A673 (cell line): ENCODE measurements at regions not wholly inside any gene's neighbourhood (a gene's known extent, or its start where the extent isn't known, plus 50 kb on each side); places are given as distances from the start of the nearest gene placed in this dataset.

ENCODE experiments used
- BruUV-seq: library from RNA; stranded (reverse); fragments of 400-500 nt; replicated peaks from 2 replicates; lab custom pipeline; 2021; lab: Mats Ljungman, UMichigan
- CTCF ChIA-PET: fragments of 300-600 bp; sonication (Branson Sonifier 250); formaldehyde crosslinking; loops from one replicate; lab custom pipeline; 2022; ENCODE audit warnings: antibody characterized with exemption; lab: Charles Lee
- POLR2A ChIA-PET: fragments of 300-600 bp; sonication (Branson Sonifier 250); formaldehyde crosslinking; loops from one replicate; lab custom pipeline; 2022; ENCODE audit warnings: antibody characterized with exemption; ENCODE audit not compliant: low non-redundant PET; lab: Charles Lee
- DNase-seq: peaks from one replicate; pipeline ENCODE4 v3.0.0-alpha.2; 2015; ENCODE audit warnings: low spot score
- H3K27ac ChIP-seq: fragments of 200-600 bp; sonication (generic); 2 replicates; pipeline ENCODE4 v1.5.1; 2016; ENCODE audit warnings: mixed run types, low read depth, mild to moderate bottlenecking, mixed read lengths, antibody characterized with exemption, low read length; ENCODE audit not compliant: poor library complexity, severe bottlenecking
- H3K27me3 ChIP-seq: fragments of 200-600 bp; sonication (generic); replicated peaks from 2 replicates; pipeline ENCODE4 v1.6.1; 2017; ENCODE audit warnings: mixed run types, low read depth, mild to moderate bottlenecking, mixed read lengths, antibody characterized with exemption, low read length; ENCODE audit not compliant: insufficient read depth, poor library complexity
- H3K36me3 ChIP-seq: fragments of 200-600 bp; sonication (generic); 2 replicates; pipeline ENCODE4 v1.6.1; 2016; ENCODE audit warnings: mixed run types, mild to moderate bottlenecking, mixed read lengths, antibody characterized with exemption, low read length; ENCODE audit not compliant: insufficient read depth, poor library complexity, severe bottlenecking
- H3K4me1 ChIP-seq: fragments of 200-600 bp; sonication (generic); 2 replicates; pipeline ENCODE4 v1.6.1; 2017; ENCODE audit warnings: mixed run types, mild to moderate bottlenecking, mixed read lengths, antibody characterized with exemption, low read length; ENCODE audit not compliant: insufficient read depth, poor library complexity, severe bottlenecking
- H3K4me3 ChIP-seq: fragments of 200-600 bp; sonication (generic); 2 replicates; pipeline ENCODE4 v1.5.1; 2016; ENCODE audit warnings: low read depth, mixed run types, mild to moderate bottlenecking, mixed read lengths, low read length; ENCODE audit not compliant: poor library complexity, severe bottlenecking
- H3K9me3 ChIP-seq: fragments of 200-600 bp; sonication (generic); 2 replicates; pipeline ENCODE4 v1.6.1; 2016; ENCODE audit warnings: mixed run types, low read depth, mild to moderate bottlenecking, mixed read lengths, antibody characterized with exemption, low read length; ENCODE audit not compliant: poor library complexity, severe bottlenecking
- CTCF ChIP-seq: fragments of 300-800, 200-600 bp; sonication (generic); conservative IDR thresholded peaks from 2 replicates; pipeline ENCODE4 v1.5.1; 2017; ENCODE audit warnings: low read depth, mild to moderate bottlenecking, antibody characterized with exemption, low read length, moderate library complexity, mixed read lengths
- EZH2 ChIP-seq: fragments of 200-600 bp; sonication (generic); IDR thresholded peaks from 2 replicates; pipeline ENCODE4 v1.6.1; 2017; ENCODE audit warnings: borderline replicate concordance, low read depth, mild to moderate bottlenecking, mixed read lengths, antibody characterized with exemption, low read length; ENCODE audit not compliant: poor library complexity, severe bottlenecking
- intact Hi-C: fragments of 100-400 bp; cut with micrococcal nuclease; formaldehyde crosslinking; loops from one replicate; pipeline ENCODE4 v1.10.0; 2022; ENCODE audit not compliant: unreplicated experiment

- Histone ChIP-seq H3K9me3 (no peaks in the 10 kb centered on the region), H3K4me3 (no peak overlapping the region), H3K4me1 (no peaks in the 10 kb centered on the region), H3K27ac (no peak overlapping the region), H3K27me3 (no peaks in the 10 kb centered on the region), H3K36me3 (no peaks in the 10 kb centered on the region)
- DNase-seq, result no peak
- ChIA-PET POLR2A (no interaction called here), CTCF (no interaction called here)
- intact Hi-C loops, result no loop called here
- BruUV-seq, result no TSS peak
- TF ChIP-seq CTCF, result no peak
- TF ChIP-seq EZH2, result no peak
Observed at GRCh38 chr1:34276606-34277005, 99.9 kb downstream of the C1orf94 start.

- TF ChIP-seq EZH2 (no peak), CTCF (no peak)
- Histone ChIP-seq H3K36me3 (no peaks in the 10 kb centered on the region), H3K4me1 (no peaks in the 10 kb centered on the region), H3K9me3 (no peaks in the 10 kb centered on the region), H3K27ac (no peak overlapping the region), H3K27me3 (no peaks in the 10 kb centered on the region), H3K4me3 (no peak overlapping the region)
- no peak for DNase-seq
- POLR2A ChIA-PET, result no interaction called here
- CTCF ChIA-PET, result no interaction called here
- no TSS peak for BruUV-seq
- intact Hi-C loops, result no loop called here
Observed at GRCh38 chr1:34277150-34277549, 100.4 kb downstream of the C1orf94 start.

GRCh38 chr1:34278211-34278610, 101.5 kb downstream of the C1orf94 start:
- CTCF ChIA-PET, result no interaction called here
- no peaks in the 10 kb centered on the region for H3K4me1 ChIP-seq
- no peak overlapping the region for H3K27ac ChIP-seq
- no peaks in the 10 kb centered on the region for H3K9me3 ChIP-seq
- H3K27me3 ChIP-seq, result no peaks in the 10 kb centered on the region
- no peaks in the 10 kb centered on the region for H3K36me3 ChIP-seq
- BruUV-seq, result no TSS peak
- H3K4me3 ChIP-seq, result no peak overlapping the region
- intact Hi-C loops, result no loop called here
- DNase-seq, result no peak
- POLR2A ChIA-PET, result no interaction called here
- TF ChIP-seq CTCF (no peak), EZH2 (no peak)
